Skeletal muscle tissue (tissue), 3 donors: ENCODE measurements at regions not wholly inside any gene's neighbourhood (a gene's known extent, or its start where the extent isn't known, plus 50 kb on each side); places are given as distances from the start of the nearest gene placed in this dataset.

Experiments used
- H3K27ac ChIP-seq: one replicate; pipeline ENCODE4 v1.7.0; 2013; ENCODE audit warnings: mild to moderate bottlenecking, low read depth, low read length, inconsistent platforms
- H3K27me3 ChIP-seq, 3 donors: one replicate each; pipeline ENCODE4 v1.7.0; 2013; ENCODE audit warnings: low read length in 3 of 3; ENCODE audit not compliant: control insufficient read depth in 3 of 3, insufficient read depth in 3 of 3
- H3K36me3 ChIP-seq, 3 donors: one replicate each; pipeline ENCODE4 v1.7.0; 2013; ENCODE audit warnings: low read length in 3 of 3; ENCODE audit not compliant: control insufficient read depth in 3 of 3, insufficient read depth in 3 of 3
- H3K4me1 ChIP-seq, 3 donors: one replicate each; pipeline ENCODE4 v1.7.0; 2013; ENCODE audit warnings: low read length in 3 of 3, mild to moderate bottlenecking in 3 of 3; ENCODE audit not compliant: control insufficient read depth in 3 of 3, insufficient read depth in 3 of 3
- H3K4me3 ChIP-seq, 3 donors: one replicate each; pipeline ENCODE4 v1.7.0; 2013; ENCODE audit warnings: low read length in 3 of 3
- H3K9ac ChIP-seq, 3 donors: one replicate each; pipeline ENCODE4 v1.7.0; 2013; ENCODE audit warnings: low read length in 3 of 3, mild to moderate bottlenecking in 3 of 3, moderate library complexity in 2 of 3, low read depth in 1 of 3
- H3K9me3 ChIP-seq, 3 donors: one replicate each; pipeline ENCODE4 v1.7.0; 2013; ENCODE audit warnings: low read length in 3 of 3; ENCODE audit not compliant: control insufficient read depth in 3 of 3
- donor health status: Osteomylitis.

DNA sequence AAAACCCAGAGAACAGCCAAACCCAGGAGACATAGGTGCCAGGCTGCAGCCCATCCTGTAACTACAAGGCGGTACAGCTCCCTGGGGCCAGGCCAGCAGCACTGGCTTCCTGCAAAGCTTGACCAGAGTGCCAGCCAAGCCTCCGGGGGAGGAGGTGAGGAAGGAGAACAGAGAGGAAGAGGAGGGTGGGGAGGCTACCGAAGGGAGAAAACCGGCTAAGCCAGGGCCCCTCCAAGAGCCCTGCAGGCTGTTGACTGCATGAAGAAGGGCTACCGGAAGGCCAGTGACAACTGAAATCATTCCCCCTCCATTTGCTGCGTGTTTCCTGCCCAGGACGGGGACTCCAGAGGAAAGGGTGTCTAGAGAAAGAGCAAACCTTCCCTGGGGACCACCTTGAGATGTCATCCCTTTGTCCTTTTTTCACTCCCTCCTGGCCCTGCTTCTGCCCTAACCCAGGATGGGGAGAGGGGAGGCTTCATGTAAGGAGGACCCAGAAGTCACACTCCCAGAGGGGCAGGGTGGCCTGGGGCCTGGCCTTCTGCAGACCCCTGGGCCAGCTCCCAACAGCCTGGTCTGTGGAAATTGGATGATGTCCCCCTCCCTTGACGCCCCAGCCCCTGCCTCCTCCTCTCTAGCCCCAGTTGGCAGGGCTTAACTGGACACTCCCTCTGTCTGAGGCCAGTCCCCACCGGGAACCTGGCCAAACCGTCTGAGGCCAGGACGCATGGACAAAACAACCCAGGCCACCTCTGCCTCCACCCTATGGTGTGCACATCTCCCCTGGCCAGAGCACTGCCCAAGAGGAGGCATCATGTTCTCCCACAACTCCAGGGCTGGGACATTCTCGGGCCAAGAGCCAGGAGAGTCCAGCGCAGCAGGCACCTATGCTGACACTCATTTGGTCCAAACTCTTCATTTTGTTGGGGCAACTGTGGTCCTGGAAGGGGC lies 207.8 kb downstream of the CYP26B1 start:
- Histone ChIP-seq H3K4me1 (peaks cover 52 to 61% (median 56%) of the 10 kb centered on the region in 3 donors), H3K9ac (no peak overlapping the region), H3K9me3 (no peaks in the 10 kb centered on the region), H3K36me3 (no peaks in the 10 kb centered on the region), H3K27ac (peak overlapping the region; percentile 45), H3K27me3 (no peaks in the 10 kb centered on the region), H3K4me3 (peak overlapping the region in 1 of 3 donors; percentile 7)

DNA sequence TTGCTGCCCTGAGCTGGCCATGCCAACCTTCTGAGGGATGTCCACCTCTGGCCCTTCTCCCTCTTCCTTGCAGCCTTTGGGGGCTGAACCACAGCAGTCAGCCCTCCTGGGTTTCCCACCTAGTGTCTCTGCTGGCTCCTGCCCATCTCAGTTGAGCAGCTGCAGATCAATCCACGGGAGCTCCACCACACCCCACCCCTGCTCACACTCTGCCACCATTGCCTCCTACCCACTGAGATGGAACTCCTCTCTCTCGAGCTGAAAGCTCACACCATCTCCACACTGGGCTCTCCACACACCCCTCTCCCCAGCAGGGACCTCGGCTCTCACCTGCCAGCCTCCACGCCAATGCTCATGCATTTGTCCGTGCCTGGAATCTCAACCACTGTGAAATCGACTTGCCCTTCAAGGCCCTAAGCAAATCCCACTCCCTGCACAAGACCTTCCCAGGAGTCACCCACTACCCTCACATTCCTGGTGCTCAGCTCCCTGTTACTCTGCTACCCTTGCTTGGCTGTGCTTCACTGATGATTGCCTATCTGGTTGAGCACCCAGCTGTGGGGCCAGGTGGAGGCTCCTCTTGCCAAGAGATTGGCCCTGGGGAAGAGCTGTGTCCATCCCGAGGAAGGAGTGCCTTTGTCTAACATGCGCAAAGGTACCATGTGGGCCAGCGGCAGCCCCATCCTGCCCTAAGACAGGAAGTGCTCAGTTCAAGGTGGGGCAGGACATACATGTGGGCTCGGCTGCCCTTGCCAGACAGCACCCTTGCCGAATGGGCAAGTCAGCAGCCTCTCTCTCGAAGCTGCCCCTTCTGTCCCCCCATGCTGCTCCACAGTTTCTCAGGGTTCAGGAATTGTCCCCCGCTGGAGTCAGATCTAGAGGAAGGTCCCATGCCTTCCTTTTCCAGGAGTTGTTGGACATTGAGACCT lies 208.7 kb downstream of the CYP26B1 start:
- Histone ChIP-seq H3K4me3 (no peak overlapping the region), H3K27ac (no peak overlapping the region), H3K36me3 (no peaks in the 10 kb centered on the region), H3K9ac (no peak overlapping the region), H3K27me3 (no peaks in the 10 kb centered on the region), H3K4me1 (peaks cover 55 to 71% (median 55%) of the 10 kb centered on the region in 3 donors), H3K9me3 (no peaks in the 10 kb centered on the region)

DNA sequence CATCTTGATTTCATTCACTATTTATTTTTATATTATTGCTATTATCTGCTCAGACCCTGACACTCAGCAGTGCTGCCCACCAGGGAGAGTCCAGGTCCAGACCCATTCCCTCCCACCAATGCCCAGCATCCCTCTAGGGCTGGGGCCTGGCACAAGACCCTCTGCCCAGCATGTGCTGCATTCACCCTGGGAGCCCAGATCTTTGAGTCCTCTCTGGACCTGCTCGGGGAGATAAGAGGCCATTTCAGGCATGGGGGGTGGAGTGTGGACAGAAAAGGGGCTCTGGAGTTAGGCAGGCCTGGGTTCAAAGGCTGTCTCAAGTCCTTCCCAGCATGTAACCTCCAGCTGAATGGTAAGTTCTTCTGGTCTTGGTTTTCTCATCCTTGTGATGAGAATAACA lies 209.6 kb downstream of the CYP26B1 start:
- Histone ChIP-seq H3K27me3 (peaks cover 0 to 2% (median 0%) of the 10 kb centered on the region in 3 donors), H3K4me3 (no peak overlapping the region), H3K36me3 (no peaks in the 10 kb centered on the region), H3K9ac (no peak overlapping the region), H3K4me1 (peaks cover 47 to 67% (median 49%) of the 10 kb centered on the region in 3 donors), H3K9me3 (no peaks in the 10 kb centered on the region), H3K27ac (no peak overlapping the region)

DNA sequence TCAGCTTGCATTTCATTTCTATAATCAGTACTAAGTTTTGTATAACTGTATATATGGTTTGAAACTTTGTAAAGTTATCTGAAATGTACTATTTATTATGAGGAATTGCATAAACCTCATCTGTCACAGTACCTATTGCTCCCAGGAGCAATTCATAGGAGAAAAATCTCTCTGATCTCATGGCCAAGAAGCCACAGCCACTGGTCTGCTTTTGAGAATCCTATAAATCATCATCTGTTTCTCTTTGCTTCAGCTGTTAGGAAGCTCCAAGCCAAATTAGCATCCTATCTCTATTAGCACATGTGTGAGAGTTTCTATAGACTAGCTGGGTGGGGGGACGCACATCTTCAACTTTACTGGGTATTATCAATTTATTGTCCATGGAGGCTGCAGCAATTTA lies 210.3 kb downstream of the CYP26B1 start:
- H3K9me3 ChIP-seq = no peaks in the 10 kb centered on the region
- no peak overlapping the region for H3K27ac ChIP-seq
- no peak overlapping the region for H3K9ac ChIP-seq
- H3K27me3 ChIP-seq = peaks cover 0 to 2% (median 0%) of the 10 kb centered on the region in 3 donors
- no peaks in the 10 kb centered on the region for H3K36me3 ChIP-seq
- peaks cover 41 to 62% (median 43%) of the 10 kb centered on the region in 3 donors for H3K4me1 ChIP-seq
- no peak overlapping the region for H3K4me3 ChIP-seq

DNA sequence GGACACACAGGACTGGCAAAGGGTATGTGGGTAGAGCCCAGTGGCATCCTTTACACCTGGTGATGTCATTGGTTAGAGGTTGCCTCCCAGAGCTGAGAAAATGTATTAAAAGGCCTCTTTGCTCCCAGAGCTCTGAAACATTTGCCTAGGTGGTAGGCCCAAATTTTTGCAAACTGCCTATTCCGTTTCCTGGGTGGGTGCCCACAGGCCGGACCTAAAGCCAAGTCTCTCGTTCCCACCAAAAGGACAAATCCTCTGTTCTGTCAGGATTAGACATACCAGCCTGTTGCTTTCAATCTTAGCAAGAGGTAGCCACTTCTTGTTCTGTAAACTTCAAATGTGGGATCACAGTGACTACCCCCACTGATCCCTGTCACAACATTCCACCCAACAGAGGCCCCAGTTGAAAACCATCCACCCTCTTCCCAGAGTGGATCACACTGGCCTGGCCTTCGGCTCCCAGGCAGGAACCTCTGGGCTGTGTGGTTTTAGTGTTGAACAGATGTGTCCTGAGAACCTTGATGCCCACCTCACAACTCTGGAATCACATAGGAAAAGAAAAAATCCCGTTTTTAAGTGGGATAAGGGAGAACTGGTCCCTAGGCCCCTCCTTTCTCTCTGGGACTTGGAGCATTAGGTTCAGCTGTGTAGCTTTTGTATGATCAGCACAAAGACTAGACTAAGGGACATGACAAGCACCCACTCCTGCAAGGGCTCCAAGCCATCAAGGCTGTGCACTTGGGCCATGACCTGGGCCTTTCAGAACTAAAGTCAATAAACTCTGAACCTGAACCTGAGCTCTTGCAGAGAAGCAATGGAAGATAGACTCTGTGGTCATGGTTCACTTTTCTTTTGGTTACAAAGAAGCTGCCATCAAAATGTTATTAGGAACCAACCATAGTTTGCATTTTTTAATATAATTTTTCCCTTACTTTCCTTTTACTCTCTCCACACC lies 211.3 kb downstream of the CYP26B1 start:
- H3K9me3 ChIP-seq = no peaks in the 10 kb centered on the region
- no peak overlapping the region for H3K4me3 ChIP-seq
- peaks cover 32 to 52% (median 33%) of the 10 kb centered on the region in 3 donors for H3K4me1 ChIP-seq
- H3K36me3 ChIP-seq = no peaks in the 10 kb centered on the region
- H3K27ac ChIP-seq = no peak overlapping the region
- peaks cover 0 to 2% (median 0%) of the 10 kb centered on the region in 3 donors for H3K27me3 ChIP-seq
- no peak overlapping the region for H3K9ac ChIP-seq

DNA sequence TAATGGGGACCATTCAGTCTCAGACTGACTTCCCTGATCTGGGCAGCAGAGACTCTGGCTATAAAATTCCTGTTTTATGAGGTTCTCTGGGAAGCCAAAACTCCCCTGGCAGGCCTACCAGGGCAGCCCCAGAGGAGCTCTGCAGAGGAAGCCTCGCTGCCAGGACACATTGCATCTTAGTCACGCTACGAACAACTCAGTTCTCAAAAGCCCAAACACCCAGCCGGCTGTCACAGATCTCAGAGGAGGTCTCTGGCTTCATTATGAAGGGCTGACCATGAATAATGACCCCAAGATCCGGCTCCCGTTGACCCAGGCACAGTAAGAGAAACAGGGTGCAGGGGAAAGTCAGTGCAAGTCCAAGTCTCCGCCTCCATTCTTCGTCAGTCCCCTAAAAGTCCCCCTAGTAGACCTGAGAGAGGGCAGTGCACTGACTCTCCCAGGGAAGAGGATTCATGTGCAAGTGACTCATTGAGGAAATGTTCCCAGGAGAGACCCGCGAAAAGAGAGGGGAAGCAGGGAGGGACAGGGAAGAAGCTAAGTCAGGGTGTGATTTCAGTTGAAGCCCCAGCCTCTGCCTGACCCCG lies 212.3 kb downstream of the CYP26B1 start:
- peaks cover 0 to 2% (median 0%) of the 10 kb centered on the region in 3 donors for H3K27me3 ChIP-seq
- H3K4me3 ChIP-seq = no peak overlapping the region
- H3K27ac ChIP-seq = peak overlapping the region; percentile 65
- H3K36me3 ChIP-seq = no peaks in the 10 kb centered on the region
- no peak overlapping the region for H3K9ac ChIP-seq
- no peaks in the 10 kb centered on the region for H3K9me3 ChIP-seq
- peaks cover 22 to 43% (median 23%) of the 10 kb centered on the region in 3 donors for H3K4me1 ChIP-seq

DNA sequence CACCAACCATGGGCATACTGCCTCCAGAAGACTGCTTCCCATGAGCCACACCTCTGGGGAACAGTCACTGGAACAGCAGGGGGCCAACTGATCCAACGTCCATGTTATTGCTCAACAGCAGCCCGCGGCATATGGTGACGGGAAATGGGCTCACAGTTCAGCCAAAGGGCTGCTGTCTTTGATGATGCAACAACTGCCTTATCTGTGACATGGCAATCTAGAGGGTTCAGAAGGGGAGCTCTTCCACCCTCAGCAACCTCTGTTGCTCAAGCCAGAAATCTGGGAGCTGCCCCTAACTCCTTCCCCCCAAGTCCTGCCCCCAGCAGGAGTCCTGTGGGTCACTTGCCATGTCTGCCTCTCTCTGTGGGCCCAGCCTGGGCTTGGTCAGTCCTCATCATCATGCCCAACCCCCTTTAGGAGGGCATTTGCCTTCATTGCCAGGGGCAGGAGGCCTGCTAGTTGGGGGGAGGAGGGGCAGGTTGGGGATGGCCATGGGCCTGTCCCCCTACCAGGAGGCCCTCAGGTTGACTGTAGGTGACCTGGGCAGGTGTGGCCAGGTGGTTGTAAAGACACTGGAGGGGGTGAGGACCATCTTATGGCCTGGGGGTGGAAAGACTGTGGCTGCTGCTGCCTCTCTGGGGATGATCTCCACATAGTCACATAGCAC lies 212.9 kb downstream of the CYP26B1 start:
- Histone ChIP-seq H3K9me3 (no peaks in the 10 kb centered on the region), H3K4me3 (no peak overlapping the region), H3K9ac (no peak overlapping the region), H3K4me1 (peaks cover 15 to 42% (median 16%) of the 10 kb centered on the region in 3 donors), H3K27ac (peak overlapping the region; percentile 65), H3K27me3 (peaks cover 0 to 2% (median 0%) of the 10 kb centered on the region in 3 donors), H3K36me3 (no peaks in the 10 kb centered on the region)

DNA sequence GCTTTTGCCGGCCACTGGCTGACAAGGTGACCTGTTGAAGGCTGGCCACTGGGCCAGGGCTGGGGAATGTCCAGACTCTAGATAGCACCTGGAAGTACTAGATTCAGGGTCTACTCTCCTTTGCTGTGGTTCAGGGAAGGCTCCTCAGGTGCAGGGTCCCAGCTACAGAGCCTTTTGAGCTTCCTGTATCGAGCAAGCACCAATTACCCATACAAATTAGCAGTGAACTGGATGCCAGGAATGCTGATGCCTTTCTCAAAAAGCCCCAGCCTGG lies 213.4 kb downstream of the CYP26B1 start:
- H3K9me3 ChIP-seq = no peaks in the 10 kb centered on the region
- peaks cover 0 to 2% (median 0%) of the 10 kb centered on the region in 3 donors for H3K27me3 ChIP-seq
- no peaks in the 10 kb centered on the region for H3K36me3 ChIP-seq
- H3K4me3 ChIP-seq = no peak overlapping the region
- peak overlapping the region; percentile 25 for H3K27ac ChIP-seq
- H3K9ac ChIP-seq = no peak overlapping the region
- H3K4me1 ChIP-seq = peaks cover 12 to 37% (median 15%) of the 10 kb centered on the region in 3 donors
